ENCODE measurements at regions not wholly inside any gene's neighbourhood (a gene's known extent, or its start where the extent isn't known, plus 50 kb on each side); places are given as distances from the start of the nearest gene placed in this dataset.
"Not testable (repeated sequence)": the region's sequence is repeated elsewhere in the genome, so short reads cannot be mapped to it uniquely, and the experiment has no call there.

DNA sequence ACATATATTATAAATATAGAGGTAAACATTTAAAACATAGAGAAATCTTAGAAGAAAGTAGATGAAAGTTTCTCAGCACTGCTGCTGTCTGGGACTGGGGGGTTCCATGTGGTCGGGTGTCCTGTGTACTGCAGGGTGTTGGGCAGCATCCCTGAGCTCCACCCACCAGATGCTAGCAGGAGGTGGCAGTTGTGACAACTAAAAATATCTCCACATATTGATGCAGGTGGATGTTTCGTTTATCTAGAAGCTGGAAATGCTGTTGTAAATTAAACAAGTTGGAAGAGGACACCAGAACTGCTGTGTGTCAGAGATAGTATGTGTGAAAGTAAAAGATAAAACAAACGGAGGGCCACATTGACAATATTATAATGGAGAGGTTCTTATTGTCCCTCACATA, 297.1 kb upstream of the USP9Y start:
- DNase-seq, result peak; percentile 28 to 79
- TF ChIP-seq POLR2A (IDR thresholded peaks at IDR 0.05; ENCODE audit: low read length) (no peak), GATA1 (IDR thresholded peaks at IDR 0.05; ENCODE audit: low read depth, low read length) (no peak)

DNA sequence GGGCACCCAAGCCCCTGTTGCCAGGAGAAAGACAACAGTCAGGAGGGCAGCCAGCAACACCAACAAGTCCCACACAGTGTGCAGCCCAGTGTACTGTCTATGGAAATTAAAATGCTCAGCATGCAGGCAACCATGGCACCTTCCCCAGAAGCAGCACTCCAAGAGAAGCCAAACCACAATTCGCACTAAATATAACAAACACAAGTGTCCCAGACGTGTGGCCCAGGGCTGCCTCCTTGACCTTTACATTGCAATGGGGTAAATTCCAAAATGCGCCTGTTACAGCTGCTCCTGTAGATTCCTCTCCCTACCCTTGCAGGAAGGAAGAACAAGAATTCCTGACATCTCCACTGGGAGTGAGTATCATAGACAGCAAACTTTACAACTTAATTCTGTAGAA, 292.8 kb upstream of the USP9Y start:
- DNase-seq, result no peak
- no peak for TF ChIP-seq POLR2A (IDR thresholded peaks at IDR 0.05; ENCODE audit: low read length)
- no peak for TF ChIP-seq GATA1 (IDR thresholded peaks at IDR 0.05; ENCODE audit: low read depth, low read length)

DNA sequence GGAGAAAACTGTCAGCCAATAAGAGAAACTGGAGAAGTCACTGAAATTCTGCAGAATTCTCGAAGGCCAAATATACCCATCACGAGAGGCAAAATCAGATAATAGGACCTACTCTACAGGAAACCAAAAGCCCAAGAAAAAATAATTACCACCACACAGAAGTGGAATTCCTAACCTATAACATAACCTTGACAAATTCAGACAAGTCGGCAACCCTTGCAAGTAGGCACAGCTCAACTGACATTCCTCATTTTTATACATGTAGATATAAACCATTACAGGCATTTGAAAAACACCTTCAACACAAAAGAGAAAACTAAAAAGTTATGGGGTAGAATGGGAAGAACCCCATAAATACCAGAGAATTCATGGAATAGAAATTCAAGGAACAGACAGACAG, 290.3 kb upstream of the USP9Y start:
- no peak for DNase-seq
- TF ChIP-seq GATA1 (IDR thresholded peaks at IDR 0.05; ENCODE audit: low read depth, low read length) (no peak), POLR2A (IDR thresholded peaks at IDR 0.05; ENCODE audit: low read length) (no peak)

DNA sequence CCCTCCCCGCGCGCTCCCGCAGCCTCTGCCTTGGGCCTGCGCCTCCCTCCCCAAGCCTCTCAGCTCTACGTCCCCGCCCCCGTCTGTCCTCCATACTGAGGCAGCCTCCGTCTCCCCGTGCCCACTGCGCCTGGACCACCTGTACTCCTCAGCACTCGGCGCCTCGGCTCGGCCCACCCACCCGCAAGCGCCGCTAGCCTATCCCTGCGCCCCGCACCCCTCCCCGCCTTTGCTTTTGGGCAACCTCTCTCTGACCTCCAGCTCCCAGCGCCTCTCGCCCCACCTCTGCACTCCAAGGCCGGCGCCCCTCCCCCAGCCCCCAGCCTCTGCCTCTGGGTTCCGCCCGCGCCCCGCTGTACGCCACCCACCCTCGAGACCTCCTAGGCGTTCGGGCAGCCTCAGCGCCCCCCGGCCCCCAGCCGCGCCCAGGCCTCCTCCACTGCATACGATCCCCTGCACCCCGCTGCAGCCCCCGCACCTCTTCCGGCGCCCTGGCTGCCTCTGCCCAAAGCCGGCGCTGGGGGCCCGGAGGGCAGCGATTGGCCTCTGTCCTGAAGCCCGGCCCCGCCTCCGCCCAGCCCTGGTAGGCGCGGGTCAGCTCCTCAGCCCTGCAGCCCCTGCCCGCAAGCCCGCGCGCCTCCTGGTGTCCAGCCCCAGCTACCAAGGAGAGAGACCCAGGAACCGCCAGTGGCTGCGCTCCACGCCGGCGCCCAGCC, 279.8 kb upstream of the USP9Y start:
- no peak for TF ChIP-seq GATA1 (IDR thresholded peaks at IDR 0.05; ENCODE audit: low read depth, low read length)
- no peak for TF ChIP-seq POLR2A (IDR thresholded peaks at IDR 0.05; ENCODE audit: low read length)
- DNase-seq, result peak; percentile 65 to 75

DNA sequence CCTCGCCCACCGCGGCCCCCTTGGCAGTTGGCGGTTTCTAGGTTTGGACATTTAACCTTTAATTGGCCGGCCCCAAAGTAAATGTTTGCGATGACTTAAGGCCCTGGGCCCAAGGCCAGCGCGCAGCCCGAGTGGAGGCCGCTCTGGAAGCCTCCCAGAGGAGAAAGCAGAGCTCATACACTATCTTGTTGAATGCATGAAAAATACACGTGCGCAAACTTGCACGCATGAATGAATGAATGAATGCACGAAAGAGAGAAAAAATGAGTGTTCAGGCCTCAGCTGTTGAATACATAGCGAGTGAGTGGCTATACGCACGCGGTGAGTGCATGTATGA, 279.3 kb upstream of the USP9Y start:
- DNase-seq, result no peak

DNA sequence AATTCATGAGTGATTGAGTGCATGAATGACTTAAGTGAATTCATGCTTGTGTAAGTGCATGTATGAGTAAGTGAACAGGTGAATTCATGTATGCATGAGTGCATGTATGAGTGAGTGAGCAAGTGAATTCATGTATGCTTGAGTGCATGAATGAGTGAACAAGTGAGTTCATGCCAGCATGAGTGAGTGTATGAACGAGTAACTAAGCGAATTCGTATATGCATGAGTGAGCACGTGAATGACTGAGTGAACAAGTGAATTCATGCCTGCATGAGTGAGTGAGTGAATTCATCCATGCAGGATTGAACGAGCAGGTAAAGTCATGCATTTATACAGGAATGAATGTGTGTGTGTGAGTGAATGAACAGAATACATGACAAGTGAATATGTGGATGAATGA, 278.5 kb upstream of the USP9Y start:
- TF ChIP-seq POLR2A (IDR thresholded peaks at IDR 0.05; ENCODE audit: low read length) (no peak), GATA1 (IDR thresholded peaks at IDR 0.05; ENCODE audit: low read depth, low read length) (no peak)
- peak in 1 of 2 experiments; percentile 3 for DNase-seq

More for the DNA sequence above, 279.3 kb upstream of the USP9Y start:
- TF ChIP-seq POLR2A (IDR thresholded peaks at IDR 0.05; ENCODE audit: low read length), result no peak
- TF ChIP-seq GATA1 (IDR thresholded peaks at IDR 0.05; ENCODE audit: low read depth, low read length), result no peak

DNA sequence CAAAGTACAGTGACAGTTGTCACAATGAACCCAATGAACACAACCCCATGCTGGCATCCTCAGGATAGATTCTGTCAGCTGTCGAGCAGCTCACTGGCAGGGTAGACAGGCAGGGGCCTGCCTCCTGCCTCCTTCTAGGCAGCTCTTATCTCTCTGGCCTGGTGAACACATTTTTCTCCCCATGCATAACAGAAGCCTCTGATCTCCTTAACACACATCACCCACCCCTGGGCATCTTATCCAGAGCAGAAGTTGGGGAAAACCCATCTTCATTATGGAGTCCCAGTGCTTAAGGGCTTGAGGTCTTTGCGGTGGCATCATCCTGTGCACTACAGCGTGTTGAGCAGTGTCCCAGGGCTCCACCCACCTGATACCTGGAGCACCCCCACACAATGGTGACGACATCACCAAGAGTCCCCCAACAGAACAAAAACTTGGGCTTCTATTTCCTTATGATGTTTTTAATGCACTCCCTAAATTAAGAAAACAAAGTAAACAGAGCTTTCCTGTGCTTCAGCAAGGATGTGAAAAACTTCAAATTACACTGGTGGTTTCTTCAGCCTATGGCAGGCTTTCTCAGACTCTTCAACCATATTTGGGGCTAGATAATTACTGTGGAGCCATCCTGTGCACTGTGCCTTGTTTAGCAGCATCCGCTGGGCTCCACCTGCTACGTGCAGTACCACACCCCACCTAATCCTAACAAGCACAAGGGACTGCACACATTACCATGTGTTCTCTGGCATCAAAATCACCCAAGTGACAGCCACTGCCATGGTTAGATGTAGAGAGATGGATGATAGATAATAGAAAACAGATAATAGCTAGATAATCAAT, 277.4 kb upstream of the USP9Y start:
- peak; percentile 61 to 85 for DNase-seq
- TF ChIP-seq POLR2A (IDR thresholded peaks at IDR 0.05; ENCODE audit: low read length), result no peak
- TF ChIP-seq GATA1 (IDR thresholded peaks at IDR 0.05; ENCODE audit: low read depth, low read length), result no peak

DNA sequence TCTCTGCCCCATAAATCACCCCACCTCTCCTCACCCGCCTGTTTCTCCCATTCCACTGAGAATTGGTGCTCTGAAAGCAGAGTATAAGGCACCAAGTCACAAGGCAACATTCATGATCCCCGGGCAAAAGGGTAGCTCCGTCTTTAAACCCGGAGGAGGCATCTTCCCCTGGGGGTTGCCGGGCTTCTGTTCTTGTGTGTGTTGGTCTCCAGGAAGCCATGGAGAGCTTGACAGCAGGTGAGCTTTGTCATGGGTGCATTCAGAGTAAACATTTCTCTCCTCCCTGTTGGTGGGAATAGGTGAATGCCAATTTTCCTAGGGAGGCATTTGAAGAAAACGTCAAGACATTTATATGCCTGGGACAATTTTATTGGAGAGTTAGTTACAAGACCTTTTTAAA, 275.5 kb upstream of the USP9Y start:
- DNase-seq, result no peak
- no peak for TF ChIP-seq POLR2A (IDR thresholded peaks at IDR 0.05; ENCODE audit: low read length)
- TF ChIP-seq GATA1 (IDR thresholded peaks at IDR 0.05; ENCODE audit: low read depth, low read length), result no peak

DNA sequence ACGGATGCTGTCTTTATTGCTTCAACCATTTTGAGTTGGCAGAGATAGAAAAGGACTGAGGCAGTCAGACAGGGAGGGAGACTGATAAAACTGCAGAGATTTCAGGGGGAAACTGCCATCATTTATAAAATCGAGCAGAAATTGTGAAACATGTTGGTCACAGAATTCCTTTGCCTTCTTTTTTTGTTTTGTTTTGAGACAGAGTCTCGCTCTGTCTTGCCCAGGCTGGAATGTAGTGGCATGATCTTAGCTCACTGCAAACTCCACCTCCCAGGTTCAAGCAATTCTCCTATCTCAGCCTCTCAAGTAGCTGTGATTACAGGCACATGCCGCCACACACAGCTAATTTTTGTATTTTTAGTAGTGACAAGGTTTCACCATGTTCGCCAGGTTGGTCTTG, 273.7 kb upstream of the USP9Y start:
- DNase-seq, result no peak
- TF ChIP-seq GATA1 (IDR thresholded peaks at IDR 0.05; ENCODE audit: low read depth, low read length) (no peak), POLR2A (IDR thresholded peaks at IDR 0.05; ENCODE audit: low read length) (no peak)

DNA sequence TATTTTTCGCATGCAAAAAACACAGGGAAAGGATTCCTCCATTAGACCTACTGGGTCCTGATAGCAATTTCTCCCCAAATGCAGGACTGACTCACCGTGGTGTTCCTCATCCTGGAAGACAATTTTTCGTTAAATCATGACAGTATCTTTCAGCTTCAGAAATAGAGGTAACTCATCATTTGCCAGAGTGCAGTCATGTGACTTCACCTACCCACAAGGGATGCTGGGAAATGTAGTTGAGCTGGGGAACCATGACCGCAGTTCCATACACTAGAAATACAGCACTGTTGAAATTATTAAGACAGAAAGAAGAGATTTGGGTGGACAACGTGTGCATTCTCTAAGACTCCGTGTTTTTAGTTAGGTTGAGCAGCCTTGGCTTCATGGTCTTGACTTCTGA, 269.5 kb upstream of the USP9Y start:
- DNase-seq, result peak in 1 of 2 experiments; percentile 1
- TF ChIP-seq POLR2A (IDR thresholded peaks at IDR 0.05; ENCODE audit: low read length) (no peak), GATA1 (IDR thresholded peaks at IDR 0.05; ENCODE audit: low read depth, low read length) (no peak)

DNA sequence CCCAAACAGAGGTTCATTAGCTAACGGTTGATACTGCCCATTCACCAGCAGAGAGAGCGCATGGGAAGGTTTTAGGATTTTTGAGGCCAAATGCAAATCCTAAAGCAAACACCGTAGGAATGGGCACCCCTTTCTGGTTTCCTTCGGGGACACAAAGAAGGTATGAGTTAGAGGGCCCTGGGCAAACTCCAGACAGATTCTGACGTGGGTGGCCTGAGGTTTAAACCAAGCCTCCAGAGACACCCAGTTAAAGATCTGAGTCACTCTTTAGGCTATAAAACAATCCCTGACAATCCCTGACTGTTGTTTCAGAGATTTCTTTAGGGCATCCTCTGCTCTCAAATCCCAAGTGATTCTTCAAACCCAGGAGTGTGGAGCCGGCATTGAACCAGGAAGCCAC, 262.2 kb upstream of the USP9Y start:
- not testable (repeated sequence) for DNase-seq

DNA sequence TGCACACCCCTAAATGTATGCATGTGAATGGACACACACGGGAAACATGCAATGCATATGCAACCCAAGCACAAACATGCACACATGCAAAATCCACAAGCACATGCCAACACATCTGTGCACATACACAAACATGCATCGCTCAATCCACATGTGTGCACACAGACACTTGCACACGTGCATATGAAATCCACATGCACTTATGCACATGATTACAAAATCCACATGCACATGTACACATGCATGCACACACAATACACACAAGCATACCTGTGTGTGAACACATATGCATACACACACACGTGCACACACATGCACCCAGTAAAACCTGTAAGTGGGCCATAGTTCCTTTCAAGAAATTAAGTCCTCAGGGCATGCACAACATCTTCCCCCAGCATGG, 256.8 kb upstream of the USP9Y start:
- no peak for DNase-seq
- TF ChIP-seq POLR2A (IDR thresholded peaks at IDR 0.05; ENCODE audit: low read length) (no peak), GATA1 (IDR thresholded peaks at IDR 0.05; ENCODE audit: low read depth, low read length) (no peak)

DNA sequence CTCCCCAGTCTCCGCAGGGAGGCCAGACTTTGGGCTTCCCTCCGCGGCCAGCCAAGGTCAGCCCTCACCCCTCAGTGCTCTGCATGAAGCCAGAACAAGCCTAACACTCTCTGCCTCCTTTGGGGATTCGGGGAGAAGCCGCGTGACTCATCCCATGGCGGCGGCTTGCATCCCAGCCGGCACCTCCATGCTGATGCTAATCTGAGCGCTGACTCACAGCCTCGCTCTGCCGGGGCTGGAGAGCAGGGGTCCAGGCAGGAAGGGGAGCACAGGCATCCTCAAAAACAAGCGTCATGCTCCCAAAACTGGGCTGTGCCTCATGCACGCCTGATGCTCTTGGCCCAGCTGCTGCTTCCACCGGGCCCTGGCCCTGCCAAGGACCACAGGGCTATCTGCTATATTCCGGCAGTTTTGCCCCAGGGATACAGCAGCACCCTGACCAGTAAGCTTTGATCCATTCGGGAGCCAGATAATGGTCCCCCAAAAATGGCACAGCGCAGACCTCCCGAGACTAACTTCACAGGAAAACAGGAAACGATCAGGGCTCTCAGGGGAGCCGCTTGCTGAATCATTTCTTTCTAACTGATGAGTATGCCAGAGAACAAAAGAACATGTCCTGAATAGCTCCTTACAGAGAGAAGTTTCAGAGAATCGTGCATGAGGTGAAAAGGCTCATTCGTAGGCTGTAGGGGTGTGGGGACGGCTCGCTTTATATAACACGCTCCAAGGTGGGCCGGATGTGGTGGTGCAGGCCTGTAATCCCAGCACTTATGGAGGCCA, 254.4 kb upstream of the USP9Y start:
- not testable (repeated sequence) for DNase-seq

DNA sequence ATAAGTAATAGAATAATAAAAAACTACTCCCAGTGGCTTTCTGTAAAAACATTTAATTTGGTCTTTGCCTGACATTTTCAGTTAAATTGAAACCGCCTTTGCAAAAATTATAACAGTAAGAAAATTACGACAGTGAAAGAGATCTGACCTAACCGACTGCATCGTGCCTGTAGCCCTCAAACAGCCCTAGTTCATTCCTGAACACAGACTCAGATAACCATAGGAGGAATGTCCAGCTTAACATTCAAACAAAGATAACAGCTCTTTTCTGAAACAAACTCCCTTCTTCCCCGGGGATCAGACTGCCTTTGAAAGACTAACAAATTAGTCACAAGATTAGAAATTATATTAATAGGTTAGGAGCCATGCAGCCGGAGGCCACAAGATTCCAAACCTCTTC, 252.5 kb upstream of the USP9Y start:
- DNase-seq, result not testable (repeated sequence)

DNA sequence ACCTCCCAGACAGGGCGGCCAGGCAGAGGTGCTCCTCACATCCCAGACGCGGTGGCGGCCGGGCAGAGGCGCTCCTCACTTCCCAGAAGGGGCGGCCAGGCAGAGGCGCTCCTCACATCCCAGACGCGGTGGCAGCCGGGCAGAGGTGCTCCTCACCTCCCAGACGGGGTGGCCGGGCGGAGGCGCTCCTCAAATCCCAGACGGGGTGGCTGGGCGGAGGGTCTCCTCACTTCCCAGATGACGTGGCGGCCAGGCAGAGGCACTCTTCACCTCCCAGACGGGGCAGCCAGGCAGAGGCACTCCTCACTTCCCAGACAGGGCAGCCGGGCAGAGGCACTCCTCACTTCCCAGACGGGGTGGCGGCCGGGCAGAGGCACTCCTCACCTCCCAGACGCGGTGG, 247.7 kb upstream of the USP9Y start:
- not testable (repeated sequence) for DNase-seq
